ENCODE measurements at regions not wholly inside any gene's neighbourhood (a gene's known extent, or its start where the extent isn't known, plus 50 kb on each side); places are given as distances from the start of the nearest gene placed in this dataset.

GRCh38 chr6:5851261-5851757 is 155.4 kb downstream of the NRN1 start:
- no peaks in the 10 kb centered on the region for H4K20me1 ChIP-seq (ENCODE audit: control insufficient read depth, extremely low read depth, insufficient read depth, low read length)
- no peak overlapping the region for H3K9ac ChIP-seq (ENCODE audit: insufficient read depth, low read length)
- peak overlapping the region in 1 of 4 experiments; percentile 49 for H3K4me3 ChIP-seq (replicated peaks in 1 of 4; ENCODE audit: control extremely low read depth in 1 of 4, insufficient read depth in 1 of 4, low read depth in 3 of 4, low read length in 4 of 4)
- no peak for TF ChIP-seq CTCF (conservative IDR thresholded peaks at IDR 0.05 in 1 of 2, IDR thresholded peaks at IDR 0.05 in 1 of 2; ENCODE audit: low read depth in 1 of 2, low read length in 2 of 2)
- no peak for TF ChIP-seq EZH2 (IDR thresholded peaks at IDR 0.05; ENCODE audit: low read length, missing control alignments)
- no peaks in the 10 kb centered on the region for H3K36me3 ChIP-seq (ENCODE audit: control insufficient read depth, insufficient read depth, low read length)
- H3K27ac ChIP-seq (ENCODE audit: insufficient read depth, low read length): no peak overlapping the region
- H3K27me3 ChIP-seq (ENCODE audit: control insufficient read depth, insufficient read depth, low read length): no peaks in the 10 kb centered on the region
- H2AFZ ChIP-seq (ENCODE audit: low read length): no peak overlapping the region
- no peak overlapping the region for H3K4me2 ChIP-seq (ENCODE audit: extremely low read depth, insufficient read depth, low read length)
- DNase-seq (ENCODE audit: low read depth in 2 of 2): peak; percentile 18 to 39
- H3K9me3 ChIP-seq (ENCODE audit: control insufficient read depth, insufficient read depth, low read depth, low read length): no peaks in the 10 kb centered on the region
- no peaks in the 10 kb centered on the region for H3K79me2 ChIP-seq (ENCODE audit: control insufficient read depth, insufficient read depth, low read length)
- H3K4me1 ChIP-seq (ENCODE audit: control insufficient read depth, extremely low read depth, insufficient read depth, low read length): no peaks in the 10 kb centered on the region

- H3K79me2 ChIP-seq (ENCODE audit: control insufficient read depth, insufficient read depth, low read length): no peaks in the 10 kb centered on the region
- no peaks in the 10 kb centered on the region for H4K20me1 ChIP-seq (ENCODE audit: control insufficient read depth, extremely low read depth, insufficient read depth, low read length)
- H3K9ac ChIP-seq (ENCODE audit: insufficient read depth, low read length): no peak overlapping the region
- H3K27me3 ChIP-seq (ENCODE audit: control insufficient read depth, insufficient read depth, low read length): no peaks in the 10 kb centered on the region
- H2AFZ ChIP-seq (ENCODE audit: low read length): no peak overlapping the region
- H3K9me3 ChIP-seq (ENCODE audit: control insufficient read depth, insufficient read depth, low read depth, low read length): no peaks in the 10 kb centered on the region
- no peak for DNase-seq (ENCODE audit: low read depth in 2 of 2)
- H3K4me2 ChIP-seq (ENCODE audit: extremely low read depth, insufficient read depth, low read length): no peak overlapping the region
- TF ChIP-seq EZH2 (IDR thresholded peaks at IDR 0.05; ENCODE audit: low read length, missing control alignments) (no peak), CTCF (conservative IDR thresholded peaks at IDR 0.05 in 1 of 2, IDR thresholded peaks at IDR 0.05 in 1 of 2; ENCODE audit: low read depth in 1 of 2, low read length in 2 of 2) (no peak)
- H3K4me3 ChIP-seq (replicated peaks in 1 of 4; ENCODE audit: control extremely low read depth in 1 of 4, insufficient read depth in 1 of 4, low read depth in 3 of 4, low read length in 4 of 4): no peak overlapping the region
- H3K27ac ChIP-seq (ENCODE audit: insufficient read depth, low read length): no peak overlapping the region
- no peaks in the 10 kb centered on the region for H3K36me3 ChIP-seq (ENCODE audit: control insufficient read depth, insufficient read depth, low read length)
- H3K4me1 ChIP-seq (ENCODE audit: control insufficient read depth, extremely low read depth, insufficient read depth, low read length): no peaks in the 10 kb centered on the region
Observed at GRCh38 chr6:5850848-5851255, 155.9 kb downstream of the NRN1 start.

- no peaks in the 10 kb centered on the region for H3K79me2 ChIP-seq (ENCODE audit: control insufficient read depth, insufficient read depth, low read length)
- H3K27me3 ChIP-seq (ENCODE audit: control insufficient read depth, insufficient read depth, low read length): no peaks in the 10 kb centered on the region
- no peaks in the 10 kb centered on the region for H3K9me3 ChIP-seq (ENCODE audit: control insufficient read depth, insufficient read depth, low read depth, low read length)
- H3K27ac ChIP-seq (ENCODE audit: insufficient read depth, low read length): no peak overlapping the region
- DNase-seq (ENCODE audit: low read depth in 2 of 2): no peak
- H4K20me1 ChIP-seq (ENCODE audit: control insufficient read depth, extremely low read depth, insufficient read depth, low read length): no peaks in the 10 kb centered on the region
- H3K4me2 ChIP-seq (ENCODE audit: extremely low read depth, insufficient read depth, low read length): no peak overlapping the region
- H2AFZ ChIP-seq (ENCODE audit: low read length): no peak overlapping the region
- H3K36me3 ChIP-seq (ENCODE audit: control insufficient read depth, insufficient read depth, low read length): no peaks in the 10 kb centered on the region
- H3K9ac ChIP-seq (ENCODE audit: insufficient read depth, low read length): no peak overlapping the region
- no peaks in the 10 kb centered on the region for H3K4me1 ChIP-seq (ENCODE audit: control insufficient read depth, extremely low read depth, insufficient read depth, low read length)
- no peak for TF ChIP-seq EZH2 (IDR thresholded peaks at IDR 0.05; ENCODE audit: low read length, missing control alignments)
- no peak for TF ChIP-seq CTCF (conservative IDR thresholded peaks at IDR 0.05 in 1 of 2, IDR thresholded peaks at IDR 0.05 in 1 of 2; ENCODE audit: low read depth in 1 of 2, low read length in 2 of 2)
- H3K4me3 ChIP-seq (replicated peaks in 1 of 4; ENCODE audit: control extremely low read depth in 1 of 4, insufficient read depth in 1 of 4, low read depth in 3 of 4, low read length in 4 of 4): no peak overlapping the region
Observed at GRCh38 chr6:5846889-5847288, 159.8 kb downstream of the NRN1 start.

Data from fibroblast of lung (primary cell).